Activated T-cell treated with anti-CD3 and anti-CD28 coated beads, Interleukin-2, amount 50 U/mL, for 72 hours (primary cell): ENCODE measurements at regions not wholly inside any gene's neighbourhood (a gene's known extent, or its start where the extent isn't known, plus 50 kb on each side); places are given as distances from the start of the nearest gene placed in this dataset.

Source experiments
- ATAC-seq, 2 donors: fragments of 150-1000 bp; cut with Tn5 transposase; replicated peaks in 1 of 2; 2 replicates each; pipeline ENCODE4 v1.10.0; 2021; ENCODE audit warnings: moderate library complexity in 2 of 2, mild to moderate bottlenecking in 1 of 2
- DNase-seq, 2 donors: peaks; one replicate each; pipeline ENCODE4 v3.0.0; 2021 to 2022; ENCODE audit warnings: mixed read lengths in 1 of 2
- H3K27ac Mint-ChIP-seq: one replicate; pipeline ENCODE4 v1.8.0; 2022; ENCODE audit warnings: mild to moderate bottlenecking, moderate library complexity, mixed read lengths
- H3K27me3 Mint-ChIP-seq: one replicate; pipeline ENCODE4 v1.8.0; 2022; ENCODE audit warnings: low read depth, mixed read lengths
- H3K36me3 Mint-ChIP-seq, 2 donors: one replicate each; pipeline ENCODE4 v1.8.0; 2022; ENCODE audit warnings: mixed read lengths in 2 of 2, mild to moderate bottlenecking in 1 of 2; ENCODE audit not compliant: insufficient read depth in 2 of 2
- H3K4me1 Mint-ChIP-seq: one replicate; pipeline ENCODE4 v1.8.0; 2022; ENCODE audit warnings: low read depth, mixed read lengths
- H3K4me3 Mint-ChIP-seq, 2 donors: one replicate each; pipeline ENCODE4 v1.8.0; 2022; ENCODE audit warnings: mild to moderate bottlenecking in 2 of 2, mixed read lengths in 2 of 2, moderate library complexity in 2 of 2
- H3K9me3 Mint-ChIP-seq, 2 donors: one replicate each; pipeline ENCODE4 v1.8.0; 2022; ENCODE audit warnings: mixed read lengths in 2 of 2

GRCh38 chr3:127350172-127351050, 62.6 kb upstream of the PRR20G start:
- no peak overlapping the region for H3K4me3 Mint-ChIP-seq
- no peak for ATAC-seq
- no peak for DNase-seq
- no peaks in the 10 kb centered on the region for H3K36me3 Mint-ChIP-seq
- H3K27me3 Mint-ChIP-seq: peaks cover 26% of the 10 kb centered on the region
- H3K9me3 Mint-ChIP-seq: peaks cover 5 to 7% of the 10 kb centered on the region in 2 donors
- no peak overlapping the region for H3K27ac Mint-ChIP-seq
- H3K4me1 Mint-ChIP-seq: no peaks in the 10 kb centered on the region

- ATAC-seq (no peak), DNase-seq (no peak)
- no peaks in the 10 kb centered on the region for H3K4me1 Mint-ChIP-seq
- peaks cover 26% of the 10 kb centered on the region for H3K27me3 Mint-ChIP-seq
- no peak overlapping the region for H3K27ac Mint-ChIP-seq
- H3K4me3 Mint-ChIP-seq: no peak overlapping the region
- H3K9me3 Mint-ChIP-seq: peaks cover 5 to 6% of the 10 kb centered on the region in 2 donors
- H3K36me3 Mint-ChIP-seq: no peaks in the 10 kb centered on the region
These were observed 61.8 kb upstream of the PRR20G start for GRCh38 chr3:127349501-127350171.

DNA sequence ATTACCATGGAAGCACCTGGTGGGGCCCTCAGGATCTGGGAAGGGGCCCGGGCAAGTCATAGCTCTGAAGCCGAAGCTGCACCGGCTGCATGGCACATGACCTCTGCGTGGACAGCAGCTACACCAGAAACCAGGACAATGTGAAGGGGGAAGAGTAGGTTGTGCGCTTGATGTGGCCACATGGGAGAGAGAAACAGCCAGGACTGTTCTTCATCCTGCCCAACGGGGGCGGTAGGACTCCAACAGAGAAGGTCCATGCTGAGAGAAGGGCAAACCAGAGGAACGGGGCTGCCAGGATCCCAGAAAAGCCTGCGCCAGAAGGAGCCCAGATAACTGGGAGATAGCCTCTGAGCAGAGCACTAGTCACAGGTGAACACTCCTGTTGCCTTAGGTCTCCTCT, 54.9 kb upstream of the PRR20G start:
- peaks cover 36% of the 10 kb centered on the region for H3K27me3 Mint-ChIP-seq
- H3K4me3 Mint-ChIP-seq: no peak overlapping the region
- peaks cover 12 to 14% of the 10 kb centered on the region in 2 donors for H3K9me3 Mint-ChIP-seq
- peaks cover 0 to 8% of the 10 kb centered on the region in 2 donors for H3K36me3 Mint-ChIP-seq
- no peaks in the 10 kb centered on the region for H3K4me1 Mint-ChIP-seq
- DNase-seq (no peak), ATAC-seq (no peak)
- H3K27ac Mint-ChIP-seq: no peak overlapping the region

- Mint-ChIP-seq H3K9me3 (peaks cover 6 to 10% of the 10 kb centered on the region in 2 donors), H3K4me1 (no peaks in the 10 kb centered on the region), H3K27me3 (peaks cover 20% of the 10 kb centered on the region), H3K27ac (no peak overlapping the region), H3K36me3 (peaks cover 0 to 8% of the 10 kb centered on the region in 2 donors), H3K4me3 (no peak overlapping the region)
- DNase-seq (no peak), ATAC-seq (no peak)
These were observed 52.3 kb upstream of the PRR20G start for GRCh38 chr3:127339928-127340861.

- Mint-ChIP-seq H3K4me1 (no peaks in the 10 kb centered on the region), H3K27ac (no peak overlapping the region), H3K27me3 (peaks cover 20% of the 10 kb centered on the region), H3K9me3 (peaks cover 9 to 10% of the 10 kb centered on the region in 2 donors), H3K36me3 (peaks cover 3 to 8% of the 10 kb centered on the region in 2 donors), H3K4me3 (no peak overlapping the region)
- ATAC-seq (no peak), DNase-seq (no peak)
These were observed 51.2 kb upstream of the PRR20G start for GRCh38 chr3:127339016-127339415.

DNA sequence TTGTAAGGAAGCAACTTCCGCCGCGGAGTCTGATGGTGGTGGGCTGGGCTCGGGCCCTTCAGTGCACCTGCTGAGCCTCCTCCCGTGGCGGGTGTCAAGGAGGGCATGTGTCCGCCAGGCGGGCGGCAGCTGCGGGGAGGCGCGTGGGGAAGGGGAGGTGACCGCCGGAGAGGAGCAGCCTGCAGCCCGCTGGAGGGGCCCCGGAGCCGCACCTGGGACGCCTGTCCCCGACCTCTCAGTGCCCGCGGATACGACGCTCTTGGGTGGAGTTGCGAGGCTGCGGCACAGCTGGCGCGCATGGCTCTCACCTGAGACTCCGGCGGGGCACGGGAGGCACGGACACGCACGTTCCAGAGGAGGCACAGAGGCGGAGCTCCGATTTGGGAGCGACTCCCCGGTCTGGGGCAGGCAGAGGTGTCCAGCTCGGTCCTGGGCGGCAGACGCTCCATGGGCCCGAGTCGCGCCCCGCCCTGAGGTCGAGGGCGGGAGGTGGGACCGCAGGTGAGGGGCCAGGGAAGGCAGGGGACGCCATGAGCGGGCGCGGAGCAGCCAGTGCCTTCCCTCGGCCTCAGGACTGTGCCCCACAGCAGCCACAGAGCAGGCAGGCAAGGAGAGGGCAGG, 50.2 kb upstream of the PRR20G start:
- peaks cover 20% of the 10 kb centered on the region for H3K27me3 Mint-ChIP-seq
- no peak overlapping the region for H3K4me3 Mint-ChIP-seq
- peaks cover 9 to 10% of the 10 kb centered on the region in 2 donors for H3K9me3 Mint-ChIP-seq
- no peak for ATAC-seq
- no peak overlapping the region for H3K27ac Mint-ChIP-seq
- no peak for DNase-seq
- H3K4me1 Mint-ChIP-seq: no peaks in the 10 kb centered on the region
- peaks cover 3 to 8% of the 10 kb centered on the region in 2 donors for H3K36me3 Mint-ChIP-seq
